ENCODE measurements at regions not wholly inside any gene's neighbourhood (a gene's known extent, or its start where the extent isn't known, plus 50 kb on each side); places are given as distances from the start of the nearest gene placed in this dataset.

- TF ChIP-seq CTCF (IDR thresholded peaks at IDR 0.05; ENCODE audit: low read length) (no peak), EZH2 (IDR thresholded peaks at IDR 0.05; ENCODE audit: borderline replicate concordance, low read length) (no peak)
Observed at GRCh38 chrX:15926622-15927021, 72.0 kb upstream of the AP1S2 start.
